ENCODE measurements at regions not wholly inside any gene's neighbourhood (a gene's known extent, or its start where the extent isn't known, plus 50 kb on each side); places are given as distances from the start of the nearest gene placed in this dataset.
"Not testable (repeated sequence)": the region's sequence is repeated elsewhere in the genome, so short reads cannot be mapped to it uniquely, and the experiment has no call there.

DNA sequence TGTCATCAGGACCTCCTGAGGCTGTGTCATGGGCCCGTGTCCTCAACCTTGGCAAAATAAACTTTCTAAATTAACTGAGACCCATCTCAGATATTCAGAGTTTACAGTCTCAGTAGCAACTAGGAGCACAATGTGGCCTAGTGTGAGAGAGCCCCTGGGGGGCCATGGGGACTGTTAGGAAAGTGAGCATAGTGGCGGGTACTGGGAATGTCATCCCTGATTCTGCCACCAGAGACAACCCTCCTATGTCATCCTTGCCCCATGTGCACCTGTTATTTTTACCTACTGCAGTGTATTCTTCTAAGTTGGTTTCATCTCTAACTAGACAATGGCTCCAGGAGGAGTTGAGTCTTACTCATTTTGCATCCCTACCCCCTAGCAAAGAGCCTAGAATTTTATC lies 78.6 kb downstream of the CCDC71L start:
- H3K4me3 ChIP-seq (ENCODE audit: low read depth, low read length) = no peak overlapping the region
- TF ChIP-seq, protein P1, sequence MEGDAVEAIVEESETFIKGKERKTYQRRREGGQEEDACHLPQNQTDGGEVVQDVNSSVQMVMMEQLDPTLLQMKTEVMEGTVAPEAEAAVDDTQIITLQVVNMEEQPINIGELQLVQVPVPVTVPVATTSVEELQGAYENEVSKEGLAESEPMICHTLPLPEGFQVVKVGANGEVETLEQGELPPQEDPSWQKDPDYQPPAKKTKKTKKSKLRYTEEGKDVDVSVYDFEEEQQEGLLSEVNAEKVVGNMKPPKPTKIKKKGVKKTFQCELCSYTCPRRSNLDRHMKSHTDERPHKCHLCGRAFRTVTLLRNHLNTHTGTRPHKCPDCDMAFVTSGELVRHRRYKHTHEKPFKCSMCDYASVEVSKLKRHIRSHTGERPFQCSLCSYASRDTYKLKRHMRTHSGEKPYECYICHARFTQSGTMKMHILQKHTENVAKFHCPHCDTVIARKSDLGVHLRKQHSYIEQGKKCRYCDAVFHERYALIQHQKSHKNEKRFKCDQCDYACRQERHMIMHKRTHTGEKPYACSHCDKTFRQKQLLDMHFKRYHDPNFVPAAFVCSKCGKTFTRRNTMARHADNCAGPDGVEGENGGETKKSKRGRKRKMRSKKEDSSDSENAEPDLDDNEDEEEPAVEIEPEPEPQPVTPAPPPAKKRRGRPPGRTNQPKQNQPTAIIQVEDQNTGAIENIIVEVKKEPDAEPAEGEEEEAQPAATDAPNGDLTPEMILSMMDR (IDR thresholded peaks at IDR 0.05; ENCODE audit: insufficient read depth, low read length, severe bottlenecking) = no peak
- no peaks in the 10 kb centered on the region for H3K27me3 ChIP-seq (ENCODE audit: control insufficient read depth, insufficient read depth, low read length)
- no peak for FAIRE-seq
- no peak for DNase-seq (ENCODE audit: low read depth)
- no peaks in the 10 kb centered on the region for H3K36me3 ChIP-seq (ENCODE audit: control insufficient read depth, insufficient read depth, low read length)

DNA sequence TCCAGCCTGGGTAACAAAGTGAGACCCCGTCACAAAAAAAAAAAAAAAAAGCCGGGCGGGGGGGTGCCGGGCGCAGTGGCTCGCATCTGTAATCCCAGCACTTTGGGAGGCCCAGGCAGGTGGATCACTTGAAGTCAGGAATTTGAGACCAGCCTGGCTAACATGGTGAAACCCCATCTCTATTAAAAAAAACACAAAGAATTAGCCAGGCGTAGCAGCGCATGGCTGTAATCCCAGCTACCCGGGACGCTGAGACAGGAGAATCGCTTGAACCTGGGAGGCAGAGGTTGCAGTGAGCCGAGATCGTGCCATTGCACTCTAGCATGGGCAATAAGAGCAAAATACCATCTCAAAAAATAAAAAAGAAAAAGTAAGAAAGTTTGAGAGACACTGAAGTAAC lies 81.9 kb downstream of the CCDC71L start:
- FAIRE-seq; H3K4me3 ChIP-seq (ENCODE audit: low read depth, low read length); H3K36me3 ChIP-seq (ENCODE audit: control insufficient read depth, insufficient read depth, low read length); DNase-seq (ENCODE audit: low read depth); H3K27me3 ChIP-seq (ENCODE audit: control insufficient read depth, insufficient read depth, low read length): not testable (repeated sequence)

DNA sequence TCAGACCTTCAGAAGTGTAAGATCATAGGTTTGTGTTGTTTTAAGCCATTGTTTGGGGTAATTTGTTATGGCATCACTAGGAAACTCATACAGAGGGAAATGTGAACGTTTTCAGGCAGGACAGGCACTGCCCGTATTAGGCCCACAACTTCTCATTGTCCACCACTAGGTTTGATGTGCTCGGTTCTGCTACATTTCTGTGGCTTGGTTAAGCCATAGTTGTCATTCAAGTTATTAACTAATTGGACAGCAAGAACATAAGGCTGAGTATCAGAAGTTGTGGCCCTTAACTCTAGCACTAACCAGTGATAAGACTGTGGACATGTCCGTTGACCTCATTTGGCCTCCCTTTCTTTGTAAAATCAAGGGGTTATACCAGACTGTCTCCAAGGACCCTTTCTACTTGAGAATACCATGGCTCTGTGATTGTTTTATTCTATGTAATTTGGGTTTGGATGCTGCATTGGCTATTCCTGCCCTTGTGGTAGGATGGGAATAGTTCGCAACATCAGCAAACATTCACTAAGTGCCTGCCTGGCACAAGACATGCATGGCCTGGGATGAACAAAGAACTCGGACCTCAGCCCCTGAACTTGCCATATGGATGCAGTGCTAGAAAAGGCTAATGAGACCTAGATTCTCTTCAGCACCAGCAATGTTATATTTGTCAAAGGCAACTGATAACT lies 85.7 kb downstream of the CCDC71L start:
- FAIRE-seq (no peak), DNase-seq (ENCODE audit: low read depth) (no peak)
- H3K4me3 ChIP-seq (ENCODE audit: low read depth, low read length) = no peak overlapping the region
- TF ChIP-seq, protein P1 (IDR thresholded peaks at IDR 0.05; ENCODE audit: insufficient read depth, low read length, severe bottlenecking) = no peak
- H3K36me3 ChIP-seq (ENCODE audit: control insufficient read depth, insufficient read depth, low read length) = no peaks in the 10 kb centered on the region
- H3K27me3 ChIP-seq (ENCODE audit: control insufficient read depth, insufficient read depth, low read length) = no peaks in the 10 kb centered on the region

DNA sequence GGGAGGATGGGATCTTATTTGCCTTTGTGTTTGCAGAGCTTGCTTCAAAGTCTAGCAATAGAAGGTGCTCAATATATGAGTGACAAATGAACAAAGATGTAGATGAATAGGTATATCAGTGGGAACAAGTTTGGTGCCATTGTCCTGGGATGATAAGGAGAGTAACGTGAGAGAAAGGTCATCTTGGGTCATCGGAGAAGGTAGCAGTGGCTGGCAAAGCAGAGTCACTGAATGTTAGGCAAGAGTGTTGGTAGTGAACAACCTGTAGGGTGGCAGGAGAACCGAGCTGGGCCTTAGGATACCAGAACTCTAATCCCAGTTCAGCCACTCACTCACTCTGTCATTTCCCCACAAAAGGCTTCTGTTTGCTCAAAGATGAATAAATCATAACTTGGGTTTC lies 87.2 kb downstream of the CCDC71L start:
- Histone ChIP-seq H3K36me3 (ENCODE audit: control insufficient read depth, insufficient read depth, low read length) (no peaks in the 10 kb centered on the region), H3K27me3 (ENCODE audit: control insufficient read depth, insufficient read depth, low read length) (no peaks in the 10 kb centered on the region), H3K4me3 (ENCODE audit: low read depth, low read length) (no peak overlapping the region)
- DNase-seq (ENCODE audit: low read depth) (no peak), FAIRE-seq (no peak)
- TF ChIP-seq, protein P1 (IDR thresholded peaks at IDR 0.05; ENCODE audit: insufficient read depth, low read length, severe bottlenecking) = no peak

DNA sequence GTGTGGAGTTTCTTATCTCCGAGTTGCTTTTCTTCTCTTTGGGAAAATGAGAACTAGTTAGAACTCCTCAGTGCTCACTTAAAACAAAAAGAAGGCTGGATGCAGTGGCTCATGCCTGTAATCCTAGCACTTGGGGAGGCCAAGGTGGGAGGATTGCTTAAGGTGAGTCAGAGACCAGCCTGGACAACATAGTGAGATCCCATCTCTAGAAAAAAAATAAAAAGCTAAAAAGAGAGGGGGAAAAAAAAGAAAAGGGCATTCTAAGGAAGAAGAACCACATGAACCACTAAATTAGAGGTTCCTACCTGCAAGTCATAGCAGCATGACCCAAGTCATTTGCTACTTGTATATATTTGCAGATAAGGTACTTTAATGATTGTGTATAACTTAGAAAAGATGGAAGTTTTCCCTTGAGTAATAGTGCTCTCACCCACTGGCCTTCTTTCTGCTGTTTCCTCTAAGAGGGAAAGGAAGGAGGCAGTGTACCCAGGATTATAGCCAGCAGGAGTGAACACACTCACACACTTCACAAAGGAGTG lies 87.8 kb downstream of the CCDC71L start:
- no peak for DNase-seq (ENCODE audit: low read depth)
- no peak for FAIRE-seq
- H3K36me3 ChIP-seq (ENCODE audit: control insufficient read depth, insufficient read depth, low read length) = no peaks in the 10 kb centered on the region
- no peaks in the 10 kb centered on the region for H3K27me3 ChIP-seq (ENCODE audit: control insufficient read depth, insufficient read depth, low read length)
- H3K4me3 ChIP-seq (ENCODE audit: low read depth, low read length) = no peak overlapping the region
- TF ChIP-seq, protein P1 (IDR thresholded peaks at IDR 0.05; ENCODE audit: insufficient read depth, low read length, severe bottlenecking) = no peak

DNA sequence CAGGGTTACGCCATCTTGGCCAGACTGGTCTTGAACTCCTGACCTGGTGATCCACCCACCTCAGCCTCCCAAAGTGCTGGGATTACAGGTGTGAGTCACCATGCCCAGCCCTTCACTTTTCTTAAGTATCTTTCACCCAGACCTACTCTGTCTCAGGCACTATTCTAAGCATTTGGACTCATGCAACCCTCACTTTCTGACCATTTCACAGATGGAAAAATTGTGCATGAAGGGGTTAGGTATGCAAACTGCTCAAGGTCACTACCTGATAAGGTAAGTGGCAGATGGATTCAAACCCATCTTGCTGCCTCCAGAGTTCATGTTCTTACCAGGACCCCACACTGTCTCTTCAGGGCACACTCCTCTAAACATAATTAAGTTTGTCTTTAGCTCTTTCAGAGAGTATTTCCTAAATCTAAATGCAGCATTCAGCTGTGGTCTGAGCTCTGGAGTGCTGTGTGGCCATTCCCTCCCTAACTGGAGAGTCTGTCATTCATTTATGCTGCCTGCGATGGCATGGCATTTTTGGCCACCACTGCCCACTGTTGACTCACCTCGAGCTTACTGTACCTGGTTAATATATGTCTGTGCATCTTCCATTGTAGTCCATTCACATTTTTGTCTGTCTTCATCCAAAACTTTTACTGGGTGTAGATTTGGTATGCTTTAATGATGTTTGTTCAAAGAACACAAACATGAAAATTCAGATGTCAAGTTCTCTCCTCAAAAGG lies 88.4 kb downstream of the CCDC71L start:
- TF ChIP-seq, protein P1 (IDR thresholded peaks at IDR 0.05; ENCODE audit: insufficient read depth, low read length, severe bottlenecking) = no peak
- DNase-seq (ENCODE audit: low read depth) (no peak), FAIRE-seq (no peak)
- Histone ChIP-seq H3K4me3 (ENCODE audit: low read depth, low read length) (no peak overlapping the region), H3K27me3 (ENCODE audit: control insufficient read depth, insufficient read depth, low read length) (no peaks in the 10 kb centered on the region), H3K36me3 (ENCODE audit: control insufficient read depth, insufficient read depth, low read length) (no peaks in the 10 kb centered on the region)
